Activated T-cell treated with anti-CD3 and anti-CD28 coated beads, Interleukin-2, amount 50 U/mL, for 72 hours (primary cell): ENCODE measurements at regions not wholly inside any gene's neighbourhood (a gene's known extent, or its start where the extent isn't known, plus 50 kb on each side); places are given as distances from the start of the nearest gene placed in this dataset.

ENCODE experiments used
- ATAC-seq, 2 donors: fragments of 150-1000 bp; cut with Tn5 transposase; replicated peaks in 1 of 2; 2 replicates each; pipeline ENCODE4 v1.10.0; 2021; ENCODE audit warnings: moderate library complexity in 2 of 2, mild to moderate bottlenecking in 1 of 2
- DNase-seq, 2 donors: peaks; one replicate each; pipeline ENCODE4 v3.0.0; 2021 to 2022; ENCODE audit warnings: mixed read lengths in 1 of 2
- H3K27ac Mint-ChIP-seq: one replicate; pipeline ENCODE4 v1.8.0; 2022; ENCODE audit warnings: mild to moderate bottlenecking, moderate library complexity, mixed read lengths
- H3K27me3 Mint-ChIP-seq: one replicate; pipeline ENCODE4 v1.8.0; 2022; ENCODE audit warnings: low read depth, mixed read lengths
- H3K36me3 Mint-ChIP-seq, 2 donors: one replicate each; pipeline ENCODE4 v1.8.0; 2022; ENCODE audit warnings: mixed read lengths in 2 of 2, mild to moderate bottlenecking in 1 of 2; ENCODE audit not compliant: insufficient read depth in 2 of 2
- H3K4me1 Mint-ChIP-seq: one replicate; pipeline ENCODE4 v1.8.0; 2022; ENCODE audit warnings: low read depth, mixed read lengths
- H3K4me3 Mint-ChIP-seq, 2 donors: one replicate each; pipeline ENCODE4 v1.8.0; 2022; ENCODE audit warnings: mild to moderate bottlenecking in 2 of 2, mixed read lengths in 2 of 2, moderate library complexity in 2 of 2
- H3K9me3 Mint-ChIP-seq, 2 donors: one replicate each; pipeline ENCODE4 v1.8.0; 2022; ENCODE audit warnings: mixed read lengths in 2 of 2

DNA sequence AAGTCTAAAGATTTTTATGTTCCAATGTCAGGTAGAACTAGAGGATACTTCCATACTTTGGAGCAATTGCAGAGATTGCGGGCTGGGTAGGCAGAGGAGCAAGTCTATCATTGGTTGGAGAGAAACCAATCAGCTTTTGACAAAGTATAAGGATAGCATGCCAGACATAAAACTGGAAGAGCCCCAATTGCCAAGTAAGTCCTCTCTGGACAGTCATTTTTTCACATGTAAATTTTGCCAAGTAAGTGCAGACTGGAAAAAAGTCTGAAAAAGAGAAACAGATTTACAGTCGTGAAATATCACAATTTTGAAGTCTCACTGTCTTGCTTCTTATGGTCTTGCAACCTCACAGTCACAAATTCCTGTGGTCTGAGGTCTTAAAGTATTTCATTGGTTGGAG, 131.4 kb upstream of the C21orf91 start:
- Mint-ChIP-seq H3K4me1 (no peaks in the 10 kb centered on the region), H3K27me3 (peaks cover 5% of the 10 kb centered on the region), H3K27ac (no peak overlapping the region), H3K36me3 (no peaks in the 10 kb centered on the region), H3K9me3 (peaks cover under 1 to 2% of the 10 kb centered on the region in 2 donors), H3K4me3 (no peak overlapping the region)
- ATAC-seq (no peak), DNase-seq (no peak)

DNA sequence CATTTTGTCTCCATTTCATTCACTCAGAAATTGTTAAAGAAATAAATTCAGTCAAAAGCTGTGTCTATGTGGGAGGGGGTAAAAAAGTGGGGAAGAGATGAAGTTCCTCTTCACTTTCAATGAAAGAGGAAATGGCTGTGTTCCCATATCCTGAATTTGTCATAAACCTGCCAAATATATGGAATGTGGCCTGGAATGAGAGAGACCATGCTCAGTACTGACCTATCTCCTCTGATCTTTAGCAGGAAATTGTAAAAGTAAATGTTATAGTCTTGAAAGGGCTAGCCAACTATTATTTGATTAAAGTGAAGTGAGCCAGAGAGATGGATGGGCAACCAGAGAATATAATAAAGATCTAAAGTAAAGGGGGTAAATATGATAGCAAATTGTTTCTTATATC, 130.3 kb upstream of the C21orf91 start:
- no peak for ATAC-seq
- no peak for DNase-seq
- H3K36me3 Mint-ChIP-seq = peaks cover 0 to 7% of the 10 kb centered on the region in 2 donors
- H3K27me3 Mint-ChIP-seq = peaks cover 5% of the 10 kb centered on the region
- peaks cover 4% of the 10 kb centered on the region in 2 donors for H3K9me3 Mint-ChIP-seq
- H3K4me3 Mint-ChIP-seq = no peak overlapping the region
- no peaks in the 10 kb centered on the region for H3K4me1 Mint-ChIP-seq
- H3K27ac Mint-ChIP-seq = peak overlapping the region; percentile 57

DNA sequence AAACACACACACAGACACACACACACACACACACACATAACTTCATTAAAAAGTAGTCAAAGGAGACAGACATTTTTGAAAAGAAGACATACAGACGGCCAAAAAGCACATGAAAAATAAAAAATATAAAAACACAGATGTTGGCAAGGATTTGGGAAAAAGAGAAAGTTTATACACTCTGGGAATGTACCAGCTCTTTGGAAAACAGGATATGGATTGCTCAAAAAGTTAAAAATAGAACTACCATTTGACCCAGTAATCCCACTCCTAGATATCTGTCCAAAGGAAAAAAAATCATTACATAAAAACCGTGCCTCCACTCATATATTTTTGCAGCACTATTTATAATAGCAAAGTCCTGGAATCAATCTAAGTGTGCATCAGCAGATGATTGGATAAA, 128.4 kb upstream of the C21orf91 start:
- Mint-ChIP-seq H3K4me1 (no peaks in the 10 kb centered on the region), H3K36me3 (peaks cover 0 to 7% of the 10 kb centered on the region in 2 donors), H3K27me3 (peaks cover 5% of the 10 kb centered on the region), H3K27ac (no peak overlapping the region), H3K4me3 (no peak overlapping the region), H3K9me3 (peaks cover 4 to 6% of the 10 kb centered on the region in 2 donors)
- DNase-seq (no peak), ATAC-seq (no peak)

DNA sequence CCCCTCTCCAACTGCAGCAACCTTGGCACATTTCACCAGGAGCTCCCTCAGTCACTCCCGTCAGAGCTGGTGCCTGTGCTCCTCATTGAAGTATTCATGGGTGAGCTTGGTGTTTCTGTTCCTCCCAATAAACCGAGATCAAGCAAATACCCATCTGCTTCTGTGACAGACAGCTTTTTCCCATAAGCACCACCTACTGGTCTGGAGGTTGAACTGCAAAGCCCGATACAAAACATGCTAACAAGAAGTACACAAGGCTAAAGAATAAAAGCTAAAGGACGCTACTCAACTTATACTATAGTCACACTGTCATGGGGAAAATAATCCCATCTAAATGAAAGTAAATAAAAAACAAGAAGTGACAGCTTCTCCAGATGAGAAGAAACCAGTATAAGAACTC, 111.9 kb upstream of the C21orf91 start:
- no peaks in the 10 kb centered on the region for H3K9me3 Mint-ChIP-seq
- no peaks in the 10 kb centered on the region for H3K4me1 Mint-ChIP-seq
- H3K27ac Mint-ChIP-seq = no peak overlapping the region
- H3K36me3 Mint-ChIP-seq = no peaks in the 10 kb centered on the region
- ATAC-seq = no peak
- H3K4me3 Mint-ChIP-seq = peak overlapping the region in 1 of 2 donors; percentile 14
- peaks cover 7% of the 10 kb centered on the region for H3K27me3 Mint-ChIP-seq
- DNase-seq = no peak

DNA sequence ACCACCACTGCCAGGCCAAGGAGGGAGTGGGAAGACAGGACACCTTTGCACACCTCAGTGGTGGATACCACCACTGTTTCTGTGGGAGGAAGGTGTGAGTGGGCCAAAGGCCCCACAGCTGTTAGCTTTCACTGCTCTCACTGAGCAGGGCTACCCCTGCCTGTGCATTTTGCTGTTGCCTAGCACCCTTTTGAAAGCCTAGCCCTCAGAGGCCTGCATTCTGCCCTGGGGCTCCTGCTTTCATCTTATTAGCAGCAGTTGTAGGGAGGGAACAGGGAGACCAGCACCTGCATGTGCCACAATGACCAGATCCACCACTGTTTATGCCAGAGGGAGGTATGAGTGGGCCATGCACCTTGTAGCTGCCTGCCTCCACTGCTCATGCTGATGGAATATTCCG, 110.9 kb upstream of the C21orf91 start:
- peaks cover 7% of the 10 kb centered on the region for H3K27me3 Mint-ChIP-seq
- H3K36me3 Mint-ChIP-seq = no peaks in the 10 kb centered on the region

DNA sequence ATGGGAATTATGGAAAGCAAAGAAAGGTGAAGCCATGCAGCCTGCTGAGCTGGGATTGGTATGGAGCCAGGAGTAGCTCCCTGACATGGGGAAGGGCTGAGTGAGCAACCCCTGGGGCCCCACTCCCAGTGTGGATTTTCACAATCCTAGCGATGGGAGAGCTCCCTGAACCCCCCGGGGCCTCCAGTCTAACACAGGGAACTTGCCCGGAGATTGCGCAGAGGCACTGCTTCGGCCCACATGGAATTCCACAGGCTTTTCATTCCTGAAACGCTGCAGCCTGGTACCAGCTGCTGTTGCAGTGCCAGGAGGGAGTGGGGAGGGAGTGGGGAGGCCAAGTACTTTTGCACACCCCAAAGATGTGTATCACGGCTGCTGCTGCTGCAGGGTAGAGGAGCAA, 110.4 kb upstream of the C21orf91 start:
- peaks cover 7% of the 10 kb centered on the region for H3K27me3 Mint-ChIP-seq
- ATAC-seq = no peak
- no peak overlapping the region for H3K27ac Mint-ChIP-seq
- DNase-seq = no peak
- H3K4me3 Mint-ChIP-seq = no peak overlapping the region
- no peaks in the 10 kb centered on the region for H3K4me1 Mint-ChIP-seq
- H3K9me3 Mint-ChIP-seq = no peaks in the 10 kb centered on the region
- H3K36me3 Mint-ChIP-seq = no peaks in the 10 kb centered on the region

More for the DNA sequence above, 110.9 kb upstream of the C21orf91 start:
- Mint-ChIP-seq H3K27ac (no peak overlapping the region), H3K9me3 (no peaks in the 10 kb centered on the region), H3K4me1 (no peaks in the 10 kb centered on the region), H3K4me3 (no peak overlapping the region)
- ATAC-seq (no peak), DNase-seq (no peak)

DNA sequence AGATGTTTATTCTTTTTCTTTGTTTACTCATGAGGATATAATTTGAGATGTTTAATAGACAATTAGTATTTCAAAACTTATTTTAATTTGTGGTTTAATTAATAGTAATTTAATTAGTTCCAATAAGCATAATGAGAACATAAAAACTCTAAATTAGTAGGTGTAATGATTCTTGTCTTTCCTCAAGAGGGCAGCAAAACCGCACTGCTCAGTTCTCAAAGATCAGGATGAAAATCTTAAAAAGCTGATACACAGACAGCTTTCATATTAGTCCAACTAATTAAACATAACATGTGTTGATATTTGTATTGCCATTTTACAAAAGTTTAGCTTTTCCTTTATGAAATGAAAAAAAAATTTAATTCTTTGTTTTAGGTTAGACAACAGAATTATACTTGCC, 106.7 kb upstream of the C21orf91 start:
- DNase-seq = no peak
- Mint-ChIP-seq H3K27ac (no peak overlapping the region), H3K4me1 (no peaks in the 10 kb centered on the region)

DNA sequence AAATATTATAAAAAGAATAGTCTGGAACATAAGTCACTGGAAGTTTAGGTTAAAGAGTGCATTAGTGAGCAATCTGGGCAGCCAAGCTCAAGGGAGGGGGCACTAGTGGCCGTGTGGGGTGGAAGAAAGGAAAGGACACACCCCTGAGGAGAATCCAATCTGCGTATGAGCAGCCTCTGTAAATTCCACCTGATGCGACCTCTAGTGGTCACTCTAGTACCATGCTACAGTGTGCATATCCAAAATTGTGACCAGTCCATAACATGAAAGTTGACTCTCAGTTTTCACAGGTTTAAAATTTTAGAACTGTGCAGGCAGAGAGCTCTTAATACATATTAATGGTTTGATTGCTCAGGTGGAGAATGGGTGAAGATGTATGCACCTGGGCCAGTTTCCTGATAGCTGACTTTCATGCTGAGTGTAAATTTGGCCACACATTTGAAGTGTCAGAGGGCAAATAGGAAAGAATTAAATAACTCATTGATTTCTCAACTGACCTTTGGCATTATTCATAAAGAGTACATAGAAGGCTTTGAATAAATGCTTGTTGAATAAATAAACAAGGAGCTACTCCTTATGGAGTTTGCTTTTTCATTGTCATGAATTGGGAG, 105.9 kb upstream of the C21orf91 start:
- no peaks in the 10 kb centered on the region for H3K4me1 Mint-ChIP-seq
- peak; percentile 43 to 53 for DNase-seq
- peaks cover 1 to 2% of the 10 kb centered on the region in 2 donors for H3K9me3 Mint-ChIP-seq
- peaks cover under 1 to 2% of the 10 kb centered on the region in 2 donors for H3K36me3 Mint-ChIP-seq
- no peaks in the 10 kb centered on the region for H3K27me3 Mint-ChIP-seq
- H3K27ac Mint-ChIP-seq = no peak overlapping the region
- ATAC-seq = peak; percentile 85 to 86
- H3K4me3 Mint-ChIP-seq = no peak overlapping the region

More for the DNA sequence above, 106.7 kb upstream of the C21orf91 start:
- H3K4me3 Mint-ChIP-seq = no peak overlapping the region
- no peaks in the 10 kb centered on the region for H3K9me3 Mint-ChIP-seq
- no peak for ATAC-seq
- no peaks in the 10 kb centered on the region for H3K36me3 Mint-ChIP-seq
- no peaks in the 10 kb centered on the region for H3K27me3 Mint-ChIP-seq

DNA sequence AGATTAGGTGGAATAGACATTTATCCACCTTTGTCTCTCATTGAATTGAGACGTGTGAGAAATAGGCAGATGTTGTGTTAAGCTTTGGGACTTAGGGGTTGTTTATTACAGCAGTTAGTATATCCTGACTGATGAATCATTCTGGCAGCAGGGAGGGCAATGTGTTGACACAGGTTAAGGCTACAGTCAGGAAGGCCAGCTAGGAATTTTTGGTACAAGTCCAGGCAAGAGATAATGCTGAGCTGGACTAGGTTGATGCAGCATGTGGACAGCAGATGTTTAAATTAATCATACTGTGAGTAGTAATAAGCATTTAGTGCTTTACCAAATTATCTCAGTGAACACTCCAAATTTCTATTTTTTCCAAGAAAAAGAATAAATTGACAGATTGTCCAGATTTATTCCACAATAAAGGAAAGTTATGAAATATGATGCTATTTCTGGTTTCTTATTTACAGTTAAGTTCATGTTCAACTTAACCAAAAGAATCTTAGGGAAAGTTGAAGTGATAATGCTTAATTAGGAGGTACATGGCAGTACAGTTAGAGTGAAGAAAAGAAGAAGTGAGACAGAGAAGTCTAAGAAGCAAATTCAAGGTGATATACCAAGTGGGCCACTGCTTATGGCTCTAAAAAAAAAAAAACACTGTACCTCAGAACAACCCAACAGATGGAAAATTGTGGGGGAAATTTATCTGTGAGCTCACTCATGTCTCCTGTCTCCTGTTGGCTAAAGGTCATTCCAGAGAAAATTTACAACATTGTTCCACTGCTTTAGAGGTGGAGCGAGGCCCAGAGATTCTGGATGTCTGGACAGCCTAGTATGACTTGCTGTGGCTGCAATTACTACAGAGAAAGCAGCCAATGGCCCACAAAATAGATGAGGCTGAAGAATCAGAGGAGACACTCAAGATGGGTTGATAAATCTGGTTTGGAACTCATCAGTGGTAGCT, 102.7 kb upstream of the C21orf91 start:
- H3K4me1 Mint-ChIP-seq = no peaks in the 10 kb centered on the region

DNA sequence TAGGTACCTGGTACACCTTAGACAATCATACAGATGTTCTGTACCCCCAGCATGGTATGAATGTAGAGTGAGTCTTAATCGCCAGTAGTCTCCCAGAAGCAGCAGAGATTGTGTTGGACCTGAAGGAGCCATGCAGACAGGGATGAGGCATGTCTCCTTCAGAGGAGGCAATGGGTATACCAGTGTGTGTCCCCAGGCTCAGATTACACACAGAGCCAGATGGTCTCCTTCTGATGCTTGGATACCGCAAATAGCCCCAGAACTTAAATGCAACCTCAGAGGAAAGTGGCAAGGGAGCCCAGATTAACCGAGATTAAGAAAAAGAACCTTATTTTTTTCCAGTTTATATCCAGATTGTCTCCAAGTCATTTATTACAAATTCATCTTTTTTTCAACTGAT, 96.8 kb upstream of the C21orf91 start:
- peaks cover 5 to 7% of the 10 kb centered on the region in 2 donors for H3K9me3 Mint-ChIP-seq
- ATAC-seq (no peak), DNase-seq (no peak)
- no peak overlapping the region for H3K4me3 Mint-ChIP-seq
- no peaks in the 10 kb centered on the region for H3K4me1 Mint-ChIP-seq
- H3K36me3 Mint-ChIP-seq = peaks cover 5 to 7% of the 10 kb centered on the region in 2 donors
- H3K27me3 Mint-ChIP-seq = no peaks in the 10 kb centered on the region
- no peak overlapping the region for H3K27ac Mint-ChIP-seq

More for the DNA sequence above, 102.7 kb upstream of the C21orf91 start:
- no peak for ATAC-seq
- no peak for DNase-seq
- H3K4me3 Mint-ChIP-seq = no peak overlapping the region
- H3K9me3 Mint-ChIP-seq = peaks cover 5 to 7% of the 10 kb centered on the region in 2 donors
- H3K36me3 Mint-ChIP-seq = peaks cover 5 to 7% of the 10 kb centered on the region in 2 donors
- no peak overlapping the region for H3K27ac Mint-ChIP-seq
- no peaks in the 10 kb centered on the region for H3K27me3 Mint-ChIP-seq

DNA sequence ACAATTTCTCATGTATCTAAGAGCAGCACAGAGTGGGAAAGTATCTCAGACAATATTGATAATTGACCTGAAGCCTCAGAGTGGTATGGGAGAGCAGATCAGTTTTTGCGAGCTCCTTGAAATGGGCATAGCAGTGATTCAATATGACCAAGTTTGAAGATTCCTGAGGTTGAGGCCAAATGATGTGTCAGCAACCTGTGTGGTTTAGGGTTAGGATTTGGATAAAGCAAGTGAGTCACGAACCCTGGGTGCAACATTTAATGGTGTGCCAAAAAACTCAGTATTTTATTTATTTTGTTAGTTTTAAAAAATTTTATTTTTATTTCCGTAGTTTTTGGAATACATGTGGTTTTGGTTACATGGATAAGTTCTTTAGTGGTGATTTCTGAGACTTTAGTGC, 92.5 kb upstream of the C21orf91 start:
- no peak for ATAC-seq
- Mint-ChIP-seq H3K4me1 (no peaks in the 10 kb centered on the region), H3K27ac (no peak overlapping the region), H3K9me3 (no peaks in the 10 kb centered on the region), H3K36me3 (no peaks in the 10 kb centered on the region), H3K4me3 (no peak overlapping the region), H3K27me3 (no peaks in the 10 kb centered on the region)
- DNase-seq = no peak

DNA sequence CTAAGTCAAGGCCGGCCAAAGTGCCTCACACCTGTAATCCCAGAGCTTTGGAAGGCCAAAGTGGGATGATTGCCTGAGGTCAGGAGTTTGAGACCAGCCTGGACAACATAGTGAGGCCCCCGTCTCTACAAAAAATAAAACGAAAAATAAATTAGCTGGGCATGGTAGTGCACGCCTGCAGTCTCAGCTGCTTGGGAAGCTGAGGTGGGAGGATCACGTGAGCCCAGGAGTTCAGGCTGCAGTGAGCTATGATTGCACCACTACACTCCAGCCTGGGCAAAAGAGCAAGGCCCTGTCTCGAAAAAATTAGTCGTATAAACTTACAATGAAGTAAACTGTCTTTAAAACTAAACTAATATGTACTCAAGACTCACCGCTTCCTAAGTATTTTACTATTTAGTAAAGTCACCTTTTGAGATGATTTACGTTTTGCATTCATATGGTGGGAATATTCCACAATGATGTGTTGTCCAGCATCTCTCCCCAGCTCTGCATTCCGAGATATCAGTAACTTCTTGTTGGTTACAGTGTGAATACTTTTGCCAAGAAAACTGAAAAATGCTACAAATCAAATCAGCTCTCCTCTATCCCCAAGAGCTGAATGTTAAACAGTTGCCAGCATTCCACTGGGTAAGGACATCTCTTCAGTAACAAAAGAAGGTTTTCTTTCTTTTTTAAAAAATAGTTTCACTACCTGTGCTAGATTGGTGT, 84.9 kb upstream of the C21orf91 start:
- no peaks in the 10 kb centered on the region for H3K27me3 Mint-ChIP-seq
- H3K27ac Mint-ChIP-seq = no peak overlapping the region
- DNase-seq = no peak
- no peak overlapping the region for H3K4me3 Mint-ChIP-seq
- peaks cover 1 to 3% of the 10 kb centered on the region in 2 donors for H3K36me3 Mint-ChIP-seq
- ATAC-seq = no peak
- peaks cover 1 to 3% of the 10 kb centered on the region in 2 donors for H3K9me3 Mint-ChIP-seq
- H3K4me1 Mint-ChIP-seq = peaks cover 5% of the 10 kb centered on the region
